ENCODE measurements at regions not wholly inside any gene's neighbourhood (a gene's known extent, or its start where the extent isn't known, plus 50 kb on each side); places are given as distances from the start of the nearest gene placed in this dataset.

GRCh38 chr5:29963956-29964355, 1229.5 kb upstream of the CDH6 start:
- no peaks in the 10 kb centered on the region for H3K36me3 ChIP-seq (ENCODE audit: insufficient read depth)
- no peak overlapping the region for H3K4me3 ChIP-seq
- no peaks in the 10 kb centered on the region for H3K4me1 ChIP-seq (ENCODE audit: insufficient read depth)
- no peaks in the 10 kb centered on the region for H3K27me3 ChIP-seq (ENCODE audit: insufficient read depth)
- H3K27ac ChIP-seq (ENCODE audit: low read depth) = no peak overlapping the region
- H3K79me2 ChIP-seq (replicated peaks; ENCODE audit: insufficient read depth) = no peaks in the 10 kb centered on the region
- no peak overlapping the region for H3K4me3 Mint-ChIP-seq
- no peaks in the 10 kb centered on the region for H3K4me1 Mint-ChIP-seq
- H3K4me2 ChIP-seq = no peak overlapping the region
- peaks cover 3% of the 10 kb centered on the region; the same call in 1 of the 2 replicates for H3K9me2 ChIP-seq (ENCODE audit: insufficient read depth)
- no peaks in the 10 kb centered on the region for H3K36me3 Mint-ChIP-seq (ENCODE audit: low read depth)
- H3K27ac Mint-ChIP-seq = no peak overlapping the region
- H3K9me3 Mint-ChIP-seq = no peaks in the 10 kb centered on the region; the same call in 1 of the 3 replicates
- H3K27me3 Mint-ChIP-seq (ENCODE audit: insufficient read depth, low read depth, poor library complexity) = peaks cover 1% of the 10 kb centered on the region
- no peak overlapping the region for H2AFZ ChIP-seq
- TF ChIP-seq STAT1 (IDR thresholded peaks at IDR 0.05; ENCODE audit: unreplicated experiment) (no peak), REST (IDR thresholded peaks at IDR 0.05; ENCODE audit: unreplicated experiment) (peak; percentile 73)
- DNase-seq (ENCODE audit: low spot score) (peak; percentile 41), ATAC-seq (no peak)
- no peaks in the 10 kb centered on the region for H4K20me1 ChIP-seq (replicated peaks; ENCODE audit: insufficient read depth)
- no peaks in the 10 kb centered on the region for H3F3A ChIP-seq (replicated peaks; ENCODE audit: low read depth)

- ATAC-seq (no peak), DNase-seq (ENCODE audit: low spot score) (peak; percentile 7)
- no peak for TF ChIP-seq JUNB (IDR thresholded peaks at IDR 0.05; ENCODE audit: unreplicated experiment)
- peak; percentile 28 to 56; a peak in 3 of 4 replicates for TF ChIP-seq CTCF (conservative IDR thresholded peaks at IDR 0.05; ENCODE audit: low read depth in 2 of 2)
- no peak for TF ChIP-seq NANOG (IDR thresholded peaks at IDR 0.05; ENCODE audit: borderline replicate concordance)
- H3K9me3 Mint-ChIP-seq = no peaks in the 10 kb centered on the region; the same call in 2 of the 3 replicates
- peaks cover 1% of the 10 kb centered on the region for H3K27me3 Mint-ChIP-seq (ENCODE audit: insufficient read depth, low read depth, poor library complexity)
- Histone ChIP-seq H3K4me2 (no peak overlapping the region), H4K20me1 (replicated peaks; ENCODE audit: insufficient read depth) (no peaks in the 10 kb centered on the region), H3K9me2 (ENCODE audit: insufficient read depth) (peaks cover 3% of the 10 kb centered on the region; the same call in 1 of the 2 replicates), H3K79me2 (replicated peaks; ENCODE audit: insufficient read depth) (no peaks in the 10 kb centered on the region), H3K27me3 (ENCODE audit: insufficient read depth) (no peaks in the 10 kb centered on the region), H3K4me1 (ENCODE audit: insufficient read depth) (no peaks in the 10 kb centered on the region), H2AFZ (no peak overlapping the region), H3K36me3 (ENCODE audit: insufficient read depth) (no peaks in the 10 kb centered on the region), H3K27ac (ENCODE audit: low read depth) (no peak overlapping the region), H3F3A (replicated peaks; ENCODE audit: low read depth) (no peaks in the 10 kb centered on the region), H3K4me3 (no peak overlapping the region)
- no peak overlapping the region for H3K4me3 Mint-ChIP-seq
- no peaks in the 10 kb centered on the region for H3K4me1 Mint-ChIP-seq
- no peak overlapping the region for H3K27ac Mint-ChIP-seq
- no peaks in the 10 kb centered on the region for H3K36me3 Mint-ChIP-seq (ENCODE audit: low read depth)
Measured at GRCh38 chr5:29960323-29960722, 1233.2 kb upstream of the CDH6 start.

Measured in GM23338 (cell line).